Astrocyte (in vitro differentiated cells and primary cell): ENCODE measurements at regions not wholly inside any gene's neighbourhood (a gene's known extent, or its start where the extent isn't known, plus 50 kb on each side); places are given as distances from the start of the nearest gene placed in this dataset.

Experiments
- EZH2 ChIP-seq: IDR thresholded peaks from 2 replicates; pipeline ENCODE4 v1.6.1; 2012; ENCODE audit warnings: mild to moderate bottlenecking, low read length, inconsistent platforms; ENCODE audit not compliant: insufficient read depth
- TF ChIP-seq, protein P1 (sequence below): IDR thresholded peaks from 2 replicates; pipeline ENCODE4 v1.5.1; 2011; ENCODE audit warnings: low read depth, mild to moderate bottlenecking, inconsistent platforms, low read length, moderate library complexity; ENCODE audit not compliant: insufficient read depth

- TF ChIP-seq, protein P1, sequence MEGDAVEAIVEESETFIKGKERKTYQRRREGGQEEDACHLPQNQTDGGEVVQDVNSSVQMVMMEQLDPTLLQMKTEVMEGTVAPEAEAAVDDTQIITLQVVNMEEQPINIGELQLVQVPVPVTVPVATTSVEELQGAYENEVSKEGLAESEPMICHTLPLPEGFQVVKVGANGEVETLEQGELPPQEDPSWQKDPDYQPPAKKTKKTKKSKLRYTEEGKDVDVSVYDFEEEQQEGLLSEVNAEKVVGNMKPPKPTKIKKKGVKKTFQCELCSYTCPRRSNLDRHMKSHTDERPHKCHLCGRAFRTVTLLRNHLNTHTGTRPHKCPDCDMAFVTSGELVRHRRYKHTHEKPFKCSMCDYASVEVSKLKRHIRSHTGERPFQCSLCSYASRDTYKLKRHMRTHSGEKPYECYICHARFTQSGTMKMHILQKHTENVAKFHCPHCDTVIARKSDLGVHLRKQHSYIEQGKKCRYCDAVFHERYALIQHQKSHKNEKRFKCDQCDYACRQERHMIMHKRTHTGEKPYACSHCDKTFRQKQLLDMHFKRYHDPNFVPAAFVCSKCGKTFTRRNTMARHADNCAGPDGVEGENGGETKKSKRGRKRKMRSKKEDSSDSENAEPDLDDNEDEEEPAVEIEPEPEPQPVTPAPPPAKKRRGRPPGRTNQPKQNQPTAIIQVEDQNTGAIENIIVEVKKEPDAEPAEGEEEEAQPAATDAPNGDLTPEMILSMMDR = no peak
- no peak for TF ChIP-seq EZH2
Measured at GRCh38 chr2:53111004-53111403, 656.6 kb upstream of the CHAC2 start.
